ENCODE measurements at regions not wholly inside any gene's neighbourhood (a gene's known extent, or its start where the extent isn't known, plus 50 kb on each side); places are given as distances from the start of the nearest gene placed in this dataset.

DNA sequence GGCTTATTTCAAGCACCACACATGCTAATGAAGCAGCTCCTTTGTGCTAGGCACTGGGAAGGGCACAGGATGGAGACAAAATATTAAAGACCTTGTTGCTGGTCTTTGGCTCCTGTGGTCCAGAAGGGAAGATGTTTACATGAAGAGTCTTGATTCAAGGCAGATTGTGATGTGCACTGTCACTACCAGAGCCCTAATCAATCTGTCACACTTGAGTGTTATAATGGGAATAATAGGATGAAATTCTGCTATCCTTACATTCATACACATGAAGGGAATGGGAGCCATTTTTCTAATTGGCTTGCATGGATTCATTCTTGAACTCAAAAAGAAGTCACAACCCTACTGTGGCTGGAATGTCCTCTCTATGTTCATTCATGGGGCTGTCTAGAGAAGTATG, 203.0 kb downstream of the SEC61B start:
- FAIRE-seq: no peak
- ChIA-PET POLR2A (no interaction called here), CTCF (ENCODE audit: low intra/inter-chr PET ratio) (no interaction called here)

More for the DNA sequence above, 203.0 kb downstream of the SEC61B start:
- no peak for TF ChIP-seq TAF9B (IDR thresholded peaks at IDR 0.05; ENCODE audit: partially characterized antibody)
- TF ChIP-seq STAG1 (CRISPR knock-in tag; IDR thresholded peaks at IDR 0.05; ENCODE audit: borderline replicate concordance): no peak
- no peak for TF ChIP-seq ZNF695 (CRISPR knock-in tag; IDR thresholded peaks at IDR 0.05)
- no peak for TF ChIP-seq ZNF23 (CRISPR knock-in tag; IDR thresholded peaks at IDR 0.05)
- TF ChIP-seq, protein P1, sequence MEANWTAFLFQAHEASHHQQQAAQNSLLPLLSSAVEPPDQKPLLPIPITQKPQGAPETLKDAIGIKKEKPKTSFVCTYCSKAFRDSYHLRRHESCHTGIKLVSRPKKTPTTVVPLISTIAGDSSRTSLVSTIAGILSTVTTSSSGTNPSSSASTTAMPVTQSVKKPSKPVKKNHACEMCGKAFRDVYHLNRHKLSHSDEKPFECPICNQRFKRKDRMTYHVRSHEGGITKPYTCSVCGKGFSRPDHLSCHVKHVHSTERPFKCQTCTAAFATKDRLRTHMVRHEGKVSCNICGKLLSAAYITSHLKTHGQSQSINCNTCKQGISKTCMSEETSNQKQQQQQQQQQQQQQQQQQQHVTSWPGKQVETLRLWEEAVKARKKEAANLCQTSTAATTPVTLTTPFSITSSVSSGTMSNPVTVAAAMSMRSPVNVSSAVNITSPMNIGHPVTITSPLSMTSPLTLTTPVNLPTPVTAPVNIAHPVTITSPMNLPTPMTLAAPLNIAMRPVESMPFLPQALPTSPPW (CRISPR knock-in tag; IDR thresholded peaks at IDR 0.05): no peak
- no peak for TF ChIP-seq SLC30A9 (CRISPR knock-in tag; IDR thresholded peaks at IDR 0.05)
- TF ChIP-seq ZNF589 (CRISPR knock-in tag; IDR thresholded peaks at IDR 0.05; ENCODE audit: low read depth): no peak
- no peak for TF ChIP-seq ZNF436 (CRISPR knock-in tag; IDR thresholded peaks at IDR 0.05)
- TF ChIP-seq, protein P2, sequence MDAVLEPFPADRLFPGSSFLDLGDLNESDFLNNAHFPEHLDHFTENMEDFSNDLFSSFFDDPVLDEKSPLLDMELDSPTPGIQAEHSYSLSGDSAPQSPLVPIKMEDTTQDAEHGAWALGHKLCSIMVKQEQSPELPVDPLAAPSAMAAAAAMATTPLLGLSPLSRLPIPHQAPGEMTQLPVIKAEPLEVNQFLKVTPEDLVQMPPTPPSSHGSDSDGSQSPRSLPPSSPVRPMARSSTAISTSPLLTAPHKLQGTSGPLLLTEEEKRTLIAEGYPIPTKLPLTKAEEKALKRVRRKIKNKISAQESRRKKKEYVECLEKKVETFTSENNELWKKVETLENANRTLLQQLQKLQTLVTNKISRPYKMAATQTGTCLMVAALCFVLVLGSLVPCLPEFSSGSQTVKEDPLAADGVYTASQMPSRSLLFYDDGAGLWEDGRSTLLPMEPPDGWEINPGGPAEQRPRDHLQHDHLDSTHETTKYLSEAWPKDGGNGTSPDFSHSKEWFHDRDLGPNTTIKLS (IDR thresholded peaks at IDR 0.05; ENCODE audit: borderline replicate concordance, low read depth): no peak
- TF ChIP-seq TRIM24 (IDR thresholded peaks at IDR 0.05): no peak
- TF ChIP-seq ZBTB1 (CRISPR knock-in tag; IDR thresholded peaks at IDR 0.05; ENCODE audit: borderline replicate concordance, low read depth): no peak
- TF ChIP-seq PYGO2 (tag; IDR thresholded peaks at IDR 0.05): no peak
- TF ChIP-seq TCF3 (CRISPR knock-in tag; IDR thresholded peaks at IDR 0.05): no peak
- in situ Hi-C loops (cut with MboI): no loop called here
- Histone ChIP-seq H3K9ac (ENCODE audit: insufficient read depth in 1 of 2, low read depth in 2 of 2, low read length in 2 of 2) (no peak overlapping the region), H3K9me1 (ENCODE audit: control insufficient read depth, insufficient read depth, low read length) (no peaks in the 10 kb centered on the region), H4K20me1 (replicated peaks; ENCODE audit: control insufficient read depth, insufficient read depth, low read length) (no peaks in the 10 kb centered on the region), H3K9me3 (replicated peaks; ENCODE audit: control insufficient read depth, insufficient read depth, low read depth, low read length) (no peaks in the 10 kb centered on the region), H3K27ac (ENCODE audit: extremely low read depth, low read depth, low read length) (no peak overlapping the region), H3K4me3 (no peak overlapping the region), H3K27me3 (ENCODE audit: control insufficient read depth in 2 of 2, insufficient read depth in 2 of 2, low read length in 2 of 2) (peaks cover 3 to 4% of the 10 kb centered on the region in 2 experiments; a peak in 1 of 5 replicates), H2AFZ (ENCODE audit: low read depth, low read length) (no peak overlapping the region), H3K4me2 (ENCODE audit: insufficient read depth, low read length) (no peak overlapping the region), H3K4me1 (replicated peaks in 1 of 2; ENCODE audit: control insufficient read depth in 2 of 2, insufficient read depth in 2 of 2, low read length in 2 of 2) (no peaks in the 10 kb centered on the region), H3K79me2 (ENCODE audit: control insufficient read depth, insufficient read depth, low read length) (no peaks in the 10 kb centered on the region), H3K36me3 (ENCODE audit: control insufficient read depth, insufficient read depth, low read length) (no peaks in the 10 kb centered on the region)
- intact Hi-C loops (cut with micrococcal nuclease): no loop called here
- DNase-seq (ENCODE audit: extremely low read depth in 1 of 4, low spot score in 3 of 4) (no peak), ATAC-seq (no peak)
- no TSS peak for BruUV-seq (replicated peaks)
